Activated T-helper 17 cell treated with anti-CD3 and anti-CD28 coated beads, Interleukin-2, amount 50 U/mL, for 72 hours (primary cell): ENCODE measurements at regions not wholly inside any gene's neighbourhood (a gene's known extent, or its start where the extent isn't known, plus 50 kb on each side); places are given as distances from the start of the nearest gene placed in this dataset.
"Not testable (repeated sequence)": the region's sequence is repeated elsewhere in the genome, so short reads cannot be mapped to it uniquely, and the experiment has no call there.

Experiments
- ATAC-seq: fragments of 150-1000 bp; cut with Tn5 transposase; replicated peaks from 2 replicates; pipeline ENCODE4 v1.10.0; 2021; ENCODE audit warnings: mild to moderate bottlenecking, moderate library complexity
- H3K27ac Mint-ChIP-seq: one replicate; pipeline ENCODE4 v1.8.0; 2022; ENCODE audit warnings: mixed read lengths
- H3K27me3 Mint-ChIP-seq: one replicate; pipeline ENCODE4 v1.8.0; 2022; ENCODE audit warnings: mixed read lengths
- H3K36me3 Mint-ChIP-seq: one replicate; pipeline ENCODE4 v1.8.0; 2022; ENCODE audit warnings: low read depth, mild to moderate bottlenecking, mixed read lengths
- H3K4me1 Mint-ChIP-seq: one replicate; pipeline ENCODE4 v1.8.0; 2022; ENCODE audit warnings: mixed read lengths
- H3K4me3 Mint-ChIP-seq: one replicate; pipeline ENCODE4 v1.8.0; 2022; ENCODE audit warnings: mild to moderate bottlenecking, mixed read lengths
- H3K9me3 Mint-ChIP-seq: one replicate; pipeline ENCODE4 v1.8.0; 2022; ENCODE audit warnings: mixed read lengths

DNA sequence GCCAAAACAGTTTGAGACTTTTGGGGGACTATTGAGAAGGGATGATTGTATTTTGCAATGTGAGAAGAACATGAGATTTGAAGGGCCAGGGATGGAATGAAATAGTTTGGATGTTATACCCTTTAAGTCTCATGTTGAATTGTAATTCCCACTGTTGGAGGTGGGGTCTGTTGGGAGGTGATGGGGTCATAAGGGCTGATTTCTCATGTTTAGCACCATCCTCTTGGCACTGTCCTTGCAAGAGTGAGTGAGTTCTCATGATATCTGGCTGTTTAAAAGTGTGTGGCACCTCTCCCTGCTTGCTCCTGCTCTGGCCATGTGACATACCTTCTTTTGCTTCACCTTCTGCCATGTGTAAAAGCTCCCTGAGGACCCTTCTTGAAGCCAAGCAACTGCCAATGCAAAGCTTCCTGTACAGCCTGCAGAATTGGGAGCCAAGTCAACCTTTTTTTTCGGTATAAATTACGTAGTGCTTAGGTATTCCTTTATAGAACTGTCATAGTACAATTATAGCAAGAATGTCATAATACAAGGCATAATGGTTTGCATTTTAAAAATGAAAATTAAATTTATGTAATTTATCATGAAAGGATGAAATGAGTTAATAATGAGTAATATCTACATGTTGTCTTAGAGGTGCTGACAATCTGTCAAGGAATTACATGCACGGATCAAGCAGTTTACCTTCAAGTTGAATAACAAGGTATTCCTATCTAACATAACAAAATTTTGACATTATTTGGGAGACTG lies 1511.9 kb upstream of the TPTE start:
- not testable (repeated sequence) for H3K4me1 Mint-ChIP-seq, H3K27ac Mint-ChIP-seq, H3K36me3 Mint-ChIP-seq, H3K4me3 Mint-ChIP-seq, ATAC-seq
- Mint-ChIP-seq H3K9me3 (peaks cover 10% of the 10 kb centered on the region), H3K27me3 (peaks cover 44% of the 10 kb centered on the region)

DNA sequence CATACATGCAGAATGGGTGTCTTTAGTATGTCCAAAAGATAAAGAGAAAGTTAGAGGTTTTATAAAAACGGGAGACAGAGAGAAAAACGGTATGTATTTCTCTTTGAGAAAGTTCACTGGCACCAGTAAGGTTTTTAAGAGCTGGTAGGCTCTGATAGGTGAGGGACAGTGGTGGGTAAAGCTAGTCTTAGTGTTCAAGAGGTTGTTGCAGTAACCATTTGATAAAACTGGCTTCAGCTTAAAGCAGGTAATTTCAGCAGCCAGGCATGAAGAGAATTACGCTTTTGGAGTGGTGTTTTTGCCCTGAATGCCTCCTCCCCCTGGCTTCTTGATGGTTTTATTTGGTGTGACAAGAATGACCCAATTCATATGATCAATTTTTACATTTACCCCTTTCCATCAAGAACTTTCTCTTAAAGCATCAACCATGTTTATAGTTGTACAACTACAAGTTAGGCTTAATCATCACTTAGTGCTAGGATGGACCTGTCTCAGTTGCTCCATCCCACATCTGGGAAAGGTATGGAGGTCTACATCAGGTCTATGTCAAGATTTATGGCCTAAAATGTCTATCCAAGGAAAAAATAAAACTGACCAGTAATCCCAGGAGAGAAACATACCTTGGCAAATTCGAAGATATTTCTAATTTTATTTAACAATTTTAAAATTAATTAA lies 1511.1 kb upstream of the TPTE start:
- not testable (repeated sequence) for H3K36me3 Mint-ChIP-seq, H3K27ac Mint-ChIP-seq, ATAC-seq, H3K4me1 Mint-ChIP-seq, H3K4me3 Mint-ChIP-seq
- H3K9me3 Mint-ChIP-seq = peaks cover 10% of the 10 kb centered on the region
- H3K27me3 Mint-ChIP-seq = peaks cover 44% of the 10 kb centered on the region

DNA sequence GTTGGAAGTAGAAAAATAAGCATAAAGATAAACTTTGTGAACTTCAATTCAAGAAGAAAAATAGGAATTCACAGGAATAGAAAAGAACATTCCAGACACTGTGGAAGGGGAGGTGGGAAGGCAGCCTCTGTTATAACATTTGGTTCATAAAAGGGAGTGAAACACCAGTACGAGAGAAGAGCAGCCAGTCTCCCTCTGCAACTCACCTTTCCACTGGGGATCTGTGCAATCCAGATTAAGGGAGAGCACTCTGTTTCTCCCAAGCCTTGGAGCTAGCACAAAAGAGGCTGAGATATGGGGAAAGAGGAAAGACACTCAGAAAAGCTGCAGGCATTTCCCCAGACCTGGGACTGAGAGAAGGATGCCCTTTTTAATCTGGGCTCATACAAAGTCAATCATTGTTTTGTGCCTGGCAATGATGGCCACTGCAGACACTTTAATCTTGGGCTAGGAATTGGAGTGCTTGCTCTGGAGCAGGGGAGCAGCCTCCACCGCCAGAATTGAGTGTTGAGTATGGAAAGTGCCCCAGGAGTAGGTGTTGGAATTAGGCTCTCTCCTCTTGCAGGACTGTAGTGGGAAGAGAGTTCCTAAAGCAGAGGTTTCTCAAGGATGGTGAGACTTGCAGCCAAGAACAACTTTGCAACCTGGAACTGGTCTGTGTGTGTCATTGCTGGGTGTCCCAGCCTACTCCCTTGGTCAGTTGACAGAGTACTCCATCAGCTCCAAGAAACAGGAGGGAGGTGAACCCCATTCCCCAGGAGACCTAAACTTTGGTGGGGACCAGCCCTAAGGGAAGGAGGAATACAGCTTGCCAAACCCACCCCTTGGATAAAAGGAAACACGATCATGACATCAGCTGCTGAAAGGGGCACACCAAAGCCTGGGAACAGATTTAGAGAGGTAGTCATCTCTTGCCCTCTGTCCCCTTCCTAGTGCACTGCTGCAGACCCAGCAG lies 1510.2 kb upstream of the TPTE start:
- not testable (repeated sequence) for H3K36me3 Mint-ChIP-seq, H3K27ac Mint-ChIP-seq, H3K4me1 Mint-ChIP-seq, ATAC-seq, H3K4me3 Mint-ChIP-seq
- H3K9me3 Mint-ChIP-seq = peaks cover 10% of the 10 kb centered on the region
- H3K27me3 Mint-ChIP-seq = peaks cover 44% of the 10 kb centered on the region

DNA sequence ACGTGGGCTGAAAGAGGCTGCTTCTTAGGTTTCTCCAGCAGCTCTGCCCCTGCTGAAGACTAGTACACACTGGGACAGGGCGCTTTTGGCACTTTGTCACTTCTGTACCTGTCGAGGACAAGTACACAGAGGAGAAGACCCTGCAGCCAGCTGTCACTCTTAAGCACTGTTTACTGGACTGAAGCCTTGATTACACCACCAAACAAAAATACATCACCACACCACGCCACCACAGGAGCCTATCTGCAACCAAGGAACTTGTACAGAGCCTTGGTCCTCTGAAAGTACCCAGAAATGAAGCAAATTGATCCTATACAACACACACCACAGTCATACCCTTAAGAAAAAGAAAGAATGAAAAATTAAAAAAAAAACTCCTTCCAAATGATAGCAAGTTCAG lies 1509.5 kb upstream of the TPTE start:
- H3K36me3 Mint-ChIP-seq, H3K9me3 Mint-ChIP-seq, H3K4me3 Mint-ChIP-seq, H3K4me1 Mint-ChIP-seq, H3K27ac Mint-ChIP-seq, ATAC-seq: not testable (repeated sequence)
- peaks cover 41% of the 10 kb centered on the region for H3K27me3 Mint-ChIP-seq

DNA sequence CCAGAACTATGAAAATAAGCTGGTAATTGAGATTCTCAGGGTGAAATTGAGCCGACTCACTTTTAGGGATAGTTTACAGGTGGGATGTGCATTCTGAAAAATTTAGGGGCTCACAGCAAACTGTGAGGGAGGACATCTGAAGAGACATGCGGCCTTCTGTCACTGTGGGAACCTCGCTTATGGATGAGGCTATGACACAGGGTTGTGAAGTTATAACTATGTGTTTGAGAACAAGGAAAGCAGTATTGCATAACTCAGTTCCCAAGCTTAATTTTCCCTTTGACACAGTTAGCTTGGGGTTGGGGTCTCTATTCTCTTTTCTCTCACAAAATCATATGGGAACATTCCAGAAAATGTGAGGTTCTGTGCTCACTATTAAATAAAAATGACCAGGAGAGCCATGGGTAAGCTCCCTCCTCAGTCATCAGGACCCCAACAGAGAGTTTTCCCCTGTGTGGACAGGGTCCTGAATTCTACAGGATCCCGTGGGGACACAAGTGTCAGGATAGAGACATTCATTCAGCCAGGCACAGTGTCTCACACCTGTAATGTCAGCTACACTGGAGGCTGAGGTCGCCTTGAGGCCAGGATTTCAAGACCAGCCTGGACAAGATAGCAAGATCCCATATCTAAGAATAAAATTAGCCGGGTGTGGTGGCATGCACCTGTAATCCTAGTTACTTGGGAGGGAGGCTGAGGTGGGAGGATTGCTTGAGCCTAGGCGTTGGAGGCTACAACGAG lies 1507.7 kb upstream of the TPTE start:
- not testable (repeated sequence) for H3K27ac Mint-ChIP-seq, ATAC-seq, H3K4me1 Mint-ChIP-seq, H3K9me3 Mint-ChIP-seq, H3K4me3 Mint-ChIP-seq, H3K36me3 Mint-ChIP-seq
- H3K27me3 Mint-ChIP-seq = peaks cover 30% of the 10 kb centered on the region

DNA sequence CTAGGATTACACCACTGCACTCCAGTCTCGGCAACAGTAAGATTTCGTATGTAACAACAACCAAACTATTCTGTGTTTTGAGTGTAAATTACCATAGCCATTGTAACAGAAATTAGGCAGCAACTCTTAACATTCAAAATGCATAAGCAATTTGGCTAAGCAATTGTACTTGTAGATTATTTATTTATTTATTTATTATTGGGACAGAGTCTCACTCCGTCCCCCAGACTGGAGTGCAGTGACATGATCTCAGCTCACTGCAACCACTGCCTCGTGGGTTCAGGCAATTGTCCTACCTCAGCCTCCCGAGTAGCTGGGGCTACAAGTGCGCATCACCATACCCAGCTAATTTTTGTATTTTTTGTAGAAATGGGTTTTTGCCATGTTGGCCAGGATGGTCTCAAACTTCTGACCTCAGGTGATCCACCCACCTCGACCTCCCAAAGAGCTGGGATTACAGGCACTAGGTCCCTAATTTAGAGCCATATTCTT lies 1507.1 kb upstream of the TPTE start:
- H3K27me3 Mint-ChIP-seq = peaks cover 27% of the 10 kb centered on the region
- not testable (repeated sequence) for H3K36me3 Mint-ChIP-seq, H3K4me1 Mint-ChIP-seq, ATAC-seq, H3K27ac Mint-ChIP-seq, H3K9me3 Mint-ChIP-seq, H3K4me3 Mint-ChIP-seq

DNA sequence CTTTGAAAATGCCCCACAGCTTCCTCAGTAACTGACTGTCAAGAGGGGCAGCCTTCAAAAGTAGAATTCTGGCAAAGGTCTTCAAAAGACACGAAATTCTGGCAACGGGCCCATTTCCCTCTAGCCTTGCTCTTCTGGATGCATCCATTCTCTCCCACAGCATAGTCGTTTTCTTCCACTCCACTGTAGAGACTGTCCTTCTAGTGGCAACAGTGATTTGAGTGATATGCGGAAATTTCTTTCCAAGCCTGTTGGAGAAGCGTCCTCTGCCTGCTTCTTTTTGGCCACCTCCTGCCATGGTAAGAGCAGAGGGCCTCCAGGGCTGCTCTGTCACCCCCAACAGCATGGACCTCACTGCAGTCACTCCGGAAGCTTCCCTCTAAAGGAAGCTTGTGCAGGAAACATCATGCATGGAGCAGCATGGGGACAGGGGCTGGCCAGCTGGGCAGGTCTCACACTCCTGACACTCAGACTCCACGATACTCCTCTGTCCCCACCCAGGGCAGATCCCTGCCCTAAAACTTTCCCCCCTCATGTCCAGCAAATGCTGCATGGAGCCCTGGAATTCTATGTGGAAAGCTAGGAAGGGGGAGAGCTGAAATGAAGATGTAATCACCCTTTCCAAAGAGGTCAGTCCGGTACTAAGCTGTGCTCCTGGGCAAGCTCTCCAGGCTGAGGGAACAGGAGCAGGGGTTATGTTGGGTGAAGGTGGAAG lies 1505.7 kb upstream of the TPTE start:
- not testable (repeated sequence) for H3K9me3 Mint-ChIP-seq, H3K36me3 Mint-ChIP-seq, H3K27ac Mint-ChIP-seq, H3K4me3 Mint-ChIP-seq, ATAC-seq, H3K4me1 Mint-ChIP-seq
- peaks cover 21% of the 10 kb centered on the region for H3K27me3 Mint-ChIP-seq

DNA sequence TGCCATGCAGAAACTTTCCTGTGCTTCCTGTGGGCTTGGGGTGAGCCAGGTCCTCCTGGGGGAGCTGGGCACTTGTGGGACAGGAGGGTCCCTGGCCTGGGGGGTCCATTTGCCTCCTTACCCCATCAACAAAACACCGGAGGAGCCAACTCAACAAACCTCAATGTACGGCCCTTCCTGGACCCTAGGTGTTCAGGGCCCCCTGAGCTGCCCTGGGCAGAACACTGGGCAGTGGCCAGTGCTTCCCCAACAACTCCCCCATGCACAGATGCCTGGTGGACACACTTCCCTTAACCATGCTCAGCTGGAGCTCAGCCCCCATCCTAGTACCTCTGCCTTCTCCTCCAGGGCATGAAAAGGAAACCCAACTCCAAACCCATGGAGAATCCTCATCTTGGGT lies 1504.2 kb upstream of the TPTE start:
- H3K4me3 Mint-ChIP-seq, H3K36me3 Mint-ChIP-seq, ATAC-seq, H3K4me1 Mint-ChIP-seq, H3K9me3 Mint-ChIP-seq, H3K27ac Mint-ChIP-seq: not testable (repeated sequence)
- H3K27me3 Mint-ChIP-seq = peaks cover 17% of the 10 kb centered on the region

DNA sequence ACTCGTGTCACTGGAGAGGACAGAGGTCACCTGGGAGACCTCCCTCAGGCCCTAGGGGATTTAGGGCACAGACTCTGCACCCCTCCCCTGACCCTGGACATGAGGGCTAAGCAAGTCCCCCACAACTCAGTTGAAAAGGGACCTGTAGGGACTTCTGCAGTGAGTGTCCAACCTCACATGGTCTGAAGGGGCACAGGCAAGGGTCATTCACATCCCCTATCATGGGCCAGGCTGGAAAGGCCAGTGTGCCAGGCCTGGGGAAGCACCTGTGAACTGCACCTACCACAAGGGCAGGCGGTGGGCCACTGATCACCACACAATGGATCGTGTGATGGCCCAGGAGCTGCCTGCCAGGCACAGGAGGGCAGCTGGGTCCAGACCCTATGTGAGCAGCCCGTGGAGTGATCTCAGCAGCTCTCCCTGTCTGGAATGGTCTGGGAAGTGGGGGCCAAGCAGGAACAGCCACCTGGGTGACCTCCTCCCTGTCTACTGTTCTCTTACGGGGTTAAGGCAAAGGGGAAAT lies 1502.6 kb upstream of the TPTE start:
- H3K4me1 Mint-ChIP-seq, H3K4me3 Mint-ChIP-seq, H3K36me3 Mint-ChIP-seq, H3K27me3 Mint-ChIP-seq, H3K27ac Mint-ChIP-seq, H3K9me3 Mint-ChIP-seq, ATAC-seq: not testable (repeated sequence)

DNA sequence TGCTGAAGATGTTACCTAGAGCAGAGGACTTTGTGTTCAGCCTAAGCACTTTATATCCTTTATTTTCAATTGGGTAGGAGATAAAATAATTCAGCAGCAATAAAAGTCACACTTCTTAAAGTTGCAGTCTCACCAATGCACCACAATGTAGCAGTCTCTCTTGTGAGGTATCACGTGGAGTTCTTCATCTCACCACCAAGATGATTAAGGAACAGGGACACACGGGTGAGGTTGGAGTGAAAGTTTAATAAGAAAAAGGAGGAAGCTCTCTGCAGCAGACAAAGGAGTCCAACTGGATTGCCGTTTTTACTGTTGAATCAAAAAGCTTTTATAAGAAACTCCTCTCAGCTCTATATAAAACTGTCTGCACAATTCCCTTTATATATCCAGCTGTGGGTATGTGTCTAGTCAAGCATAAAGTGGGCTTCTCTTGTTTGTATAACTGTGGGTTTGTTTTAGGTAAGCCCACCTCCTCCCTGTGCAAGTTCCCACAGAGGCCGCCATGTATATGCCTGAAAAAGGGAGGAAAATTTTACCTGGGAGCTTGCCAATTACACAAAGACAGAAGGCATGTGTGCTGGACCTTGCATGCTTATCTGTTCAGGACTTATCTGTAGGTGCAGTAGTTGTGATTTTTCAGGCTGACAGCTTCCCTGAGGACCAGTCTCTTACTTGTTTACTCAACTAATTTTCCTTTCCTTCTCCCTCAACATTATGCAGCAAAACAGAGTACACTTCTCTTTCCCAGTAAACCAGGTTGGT lies 1497.2 kb upstream of the TPTE start:
- not testable (repeated sequence) for H3K36me3 Mint-ChIP-seq

DNA sequence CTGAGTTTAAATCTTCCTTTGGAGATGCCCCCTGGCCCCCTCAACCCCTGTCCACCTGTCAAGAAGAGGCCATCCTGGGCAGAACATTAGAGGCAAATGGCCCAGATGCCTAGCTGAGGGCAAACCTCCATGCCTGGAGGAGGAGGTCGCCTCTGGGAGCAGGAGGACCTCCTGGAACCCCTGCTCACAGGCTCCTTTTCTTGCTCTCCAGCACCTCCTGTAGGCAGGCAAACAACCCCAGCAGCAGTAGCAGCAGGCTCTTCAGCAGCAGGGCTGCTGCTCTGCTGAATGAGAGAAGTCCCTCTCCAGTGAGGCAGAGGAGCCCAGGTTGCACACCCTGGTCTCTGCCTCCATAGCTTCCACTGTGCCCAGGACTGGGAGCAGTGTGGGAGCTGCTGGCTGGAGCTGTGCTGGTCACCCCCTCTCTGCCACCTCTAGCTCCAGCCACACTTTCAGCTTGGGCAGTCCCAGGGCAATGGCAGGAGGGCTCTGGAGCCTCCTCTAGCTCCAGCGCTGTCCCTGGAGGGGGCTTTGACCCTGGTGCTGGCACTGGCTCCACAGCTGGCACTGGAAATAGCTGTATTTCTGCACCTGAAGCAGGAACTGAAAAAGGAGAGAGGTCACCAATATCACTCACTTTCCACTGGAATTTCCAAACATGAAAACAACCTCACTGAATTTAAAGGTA lies 1494.5 kb upstream of the TPTE start:
- H3K4me3 Mint-ChIP-seq, H3K27ac Mint-ChIP-seq, H3K27me3 Mint-ChIP-seq, H3K36me3 Mint-ChIP-seq, H3K9me3 Mint-ChIP-seq, H3K4me1 Mint-ChIP-seq, ATAC-seq: not testable (repeated sequence)

More for the DNA sequence above, 1497.2 kb upstream of the TPTE start:
- ATAC-seq, H3K4me1 Mint-ChIP-seq, H3K9me3 Mint-ChIP-seq, H3K27ac Mint-ChIP-seq, H3K27me3 Mint-ChIP-seq, H3K4me3 Mint-ChIP-seq: not testable (repeated sequence)

DNA sequence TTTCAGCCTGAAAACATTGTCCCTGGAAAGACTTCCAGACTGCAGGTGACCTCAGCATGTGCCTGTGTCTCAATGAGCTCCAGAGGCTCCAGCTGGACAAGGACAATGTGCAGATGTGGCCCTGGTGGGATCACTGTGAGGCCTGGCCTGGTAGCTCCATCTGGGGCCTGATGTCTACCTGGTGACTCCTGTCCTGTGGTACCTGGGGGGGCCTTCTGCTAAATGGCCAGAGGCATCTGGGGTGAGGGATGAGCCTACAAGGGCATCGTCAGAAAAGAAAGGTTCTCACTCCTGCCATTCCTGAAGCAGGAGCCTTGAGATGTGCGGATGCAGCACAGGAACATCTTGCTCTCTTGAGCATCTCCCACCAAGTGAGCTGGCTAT lies 1494.0 kb upstream of the TPTE start:
- ATAC-seq, H3K4me3 Mint-ChIP-seq, H3K27ac Mint-ChIP-seq, H3K9me3 Mint-ChIP-seq, H3K36me3 Mint-ChIP-seq, H3K27me3 Mint-ChIP-seq, H3K4me1 Mint-ChIP-seq: not testable (repeated sequence)
